NCI-H1092 treated with DMSO at 0.1 percent for 48 hours (cell line): ENCODE measurements at regions not wholly inside any gene's neighbourhood (a gene's known extent, or its start where the extent isn't known, plus 50 kb on each side); places are given as distances from the start of the nearest gene placed in this dataset.
"Not testable (repeated sequence)": the region's sequence is repeated elsewhere in the genome, so short reads cannot be mapped to it uniquely, and the experiment has no call there.

Experiments
- DNase-seq: peaks from one replicate; lab custom pipeline; 2025; lab: John Stamatoyannopoulos, UW

DNA sequence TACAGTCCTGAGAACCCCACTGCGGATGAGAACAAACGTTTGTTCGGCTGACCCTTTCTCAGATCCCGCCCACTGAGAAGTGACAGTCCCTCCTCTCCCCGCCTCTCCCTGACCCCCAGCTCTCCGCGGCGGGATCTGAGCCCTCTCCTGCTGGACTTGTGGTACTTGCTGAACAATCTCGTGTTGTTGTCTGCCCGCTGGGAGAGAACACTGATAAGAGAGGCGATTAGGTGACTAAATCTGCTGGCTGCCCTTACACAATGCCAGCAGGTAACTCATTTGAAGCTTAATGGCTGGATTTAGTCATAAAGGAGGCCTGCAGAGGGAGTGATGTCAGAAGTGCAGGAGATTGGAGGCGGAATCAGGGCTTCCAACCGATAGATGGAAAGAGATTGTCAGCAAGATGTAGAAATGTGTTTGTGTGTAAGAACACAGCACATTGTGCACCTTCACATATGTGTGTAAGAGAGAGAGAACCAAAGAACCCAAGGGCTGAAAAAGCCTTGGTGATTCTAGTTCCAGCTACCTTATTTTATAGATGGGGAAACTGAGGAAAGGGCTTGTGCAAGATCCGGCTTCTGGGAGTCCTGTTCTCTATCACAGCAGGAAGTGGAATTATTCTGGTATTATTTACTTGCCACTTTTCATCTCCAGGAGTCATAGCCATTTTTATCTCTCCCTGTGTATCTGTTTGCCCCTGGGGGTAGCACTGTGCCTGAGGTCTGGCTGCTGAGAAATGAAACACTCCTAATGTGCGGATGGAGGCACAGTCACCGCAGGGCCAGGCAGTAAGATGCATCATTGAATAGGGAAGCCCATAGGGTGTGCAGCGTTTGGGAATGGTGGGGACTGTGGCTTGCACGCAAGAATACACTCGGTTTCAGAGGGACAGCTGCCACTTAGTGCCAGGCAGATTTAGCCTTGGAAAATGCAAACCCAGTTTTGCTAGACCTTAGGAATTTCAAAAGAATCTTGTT is 203.7 kb upstream of the MSX2 start:
- no peak for DNase-seq

GRCh38 chr5:174521449-174521848 is 202.9 kb upstream of the MSX2 start:
- no peak for DNase-seq

- DNase-seq: no peak
Measured at GRCh38 chr5:174522480-174523260, 201.7 kb upstream of the MSX2 start.

DNA sequence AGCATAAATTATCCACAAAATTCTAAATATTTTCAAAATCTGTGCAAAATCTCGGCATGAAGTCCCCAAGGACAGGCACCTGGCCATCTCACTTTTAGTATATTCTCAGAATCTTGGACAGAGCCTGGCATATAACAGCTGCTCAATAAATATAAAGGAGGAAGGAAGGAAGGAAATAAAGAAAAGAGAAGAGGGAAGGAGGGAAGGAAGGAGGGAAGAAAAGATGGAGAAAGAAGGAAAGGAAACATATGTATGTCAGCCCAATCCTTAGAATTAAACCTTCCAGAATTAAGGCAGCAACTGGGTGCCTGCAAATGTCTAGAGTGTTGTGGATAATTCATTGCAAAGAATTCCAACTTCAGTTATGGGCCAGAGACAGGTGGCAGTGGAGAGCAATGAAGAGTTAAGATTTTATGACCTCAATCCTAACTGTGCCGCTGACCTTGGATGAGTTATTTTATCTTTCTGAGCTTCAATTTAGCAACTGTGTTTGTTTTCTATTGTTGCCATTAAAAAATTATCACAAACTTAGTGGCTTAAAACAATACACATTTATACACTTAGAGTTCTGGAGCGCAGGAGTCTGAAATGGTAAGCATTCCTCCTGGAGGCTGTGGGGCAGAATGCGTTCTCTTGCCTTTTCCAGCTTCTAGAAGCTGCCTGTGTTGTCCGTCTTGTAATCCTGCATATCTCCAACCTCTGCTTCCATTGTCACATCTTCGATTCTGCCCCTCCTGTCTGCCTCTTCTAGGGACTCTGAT is 200.9 kb upstream of the MSX2 start:
- no peak for DNase-seq

- DNase-seq: no peak
Measured at GRCh38 chr5:174524351-174524750, 200.0 kb upstream of the MSX2 start.

GRCh38 chr5:174526177-174526576 is 198.2 kb upstream of the MSX2 start:
- no peak for DNase-seq

GRCh38 chr5:174527916-174528540 is 196.4 kb upstream of the MSX2 start:
- no peak for DNase-seq

DNA sequence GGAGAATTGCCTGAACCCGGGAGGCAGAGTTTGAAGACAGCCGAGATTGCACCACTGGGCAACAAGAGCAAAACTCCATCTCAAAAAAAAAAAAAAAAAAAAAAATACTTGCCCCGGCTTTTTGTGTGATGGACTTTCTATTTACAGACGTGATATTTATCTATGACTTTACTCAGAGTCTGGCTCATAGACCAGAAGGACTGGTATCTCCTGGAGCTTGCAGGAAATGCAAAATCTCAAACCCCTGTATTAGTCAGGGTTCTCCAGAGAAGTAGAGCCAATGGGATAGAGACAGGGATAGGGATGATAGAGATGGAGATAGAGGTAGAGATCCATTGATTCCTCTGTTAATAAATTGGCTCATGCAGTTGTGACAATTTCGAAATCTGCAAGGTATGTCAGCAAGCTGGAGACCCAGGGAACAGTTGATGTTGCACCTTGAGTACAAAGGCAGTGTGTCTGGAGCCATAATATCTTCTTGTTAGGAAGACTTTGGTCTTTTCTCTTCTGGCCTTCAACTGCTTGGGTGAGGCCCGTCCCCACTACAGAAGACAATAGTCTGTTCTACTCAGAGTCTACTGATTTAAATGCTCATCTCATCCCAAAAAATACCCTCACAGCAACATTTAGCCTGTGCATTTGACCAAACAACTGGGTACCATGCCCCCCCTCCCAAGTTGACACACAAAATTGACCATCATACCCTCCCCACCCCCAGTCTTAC is 195.4 kb upstream of the MSX2 start:
- no peak for DNase-seq

GRCh38 chr5:174529925-174530681 is 194.3 kb upstream of the MSX2 start:
- no peak for DNase-seq

- DNase-seq: no peak
Measured at GRCh38 chr5:174531782-174532191, 192.6 kb upstream of the MSX2 start.

- no peak for DNase-seq
Measured at GRCh38 chr5:174532455-174533453, 191.6 kb upstream of the MSX2 start.

DNA sequence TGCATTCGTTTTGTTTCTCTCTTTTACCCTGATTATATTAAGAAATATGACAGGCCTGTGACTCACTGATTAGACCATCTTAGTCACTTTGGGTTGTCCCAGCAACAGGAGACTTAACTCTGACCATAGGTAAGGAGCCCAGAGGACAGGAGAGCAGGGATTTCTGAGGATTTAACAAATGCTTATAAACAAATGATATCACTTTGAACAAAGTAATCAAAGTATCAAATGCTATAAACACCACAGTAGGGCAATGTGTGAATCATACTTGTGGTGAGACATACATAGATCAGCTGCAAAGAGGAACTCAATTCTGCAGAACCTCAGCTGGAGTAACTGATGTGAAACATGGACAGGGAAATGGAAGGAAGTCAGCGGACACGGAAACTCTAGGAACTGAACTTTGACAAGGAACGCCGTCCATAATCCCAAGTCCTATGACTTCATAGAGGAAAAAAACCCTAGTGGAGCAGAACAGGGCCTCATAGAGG is 190.6 kb upstream of the MSX2 start:
- no peak for DNase-seq

- DNase-seq: no peak
Measured at GRCh38 chr5:174535669-174536068, 188.7 kb upstream of the MSX2 start.

DNA sequence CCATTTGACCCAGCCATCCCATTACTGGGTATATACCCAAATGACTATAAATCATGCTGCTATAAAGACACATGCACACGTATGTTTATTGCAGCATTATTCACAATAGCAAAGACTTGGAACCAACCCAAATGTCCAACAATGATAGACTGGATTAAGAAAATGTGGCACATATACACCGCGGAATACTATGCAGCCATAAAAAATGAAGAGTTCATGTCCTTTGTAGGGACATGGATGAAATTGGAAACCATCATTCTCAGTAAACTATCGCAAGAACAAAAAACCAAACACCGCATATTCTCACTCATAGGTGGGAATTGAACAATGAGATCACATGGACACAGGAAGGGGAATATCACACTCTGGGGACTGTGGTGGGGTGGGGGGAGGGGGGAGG is 184.6 kb upstream of the MSX2 start:
- DNase-seq: not testable (repeated sequence)

DNA sequence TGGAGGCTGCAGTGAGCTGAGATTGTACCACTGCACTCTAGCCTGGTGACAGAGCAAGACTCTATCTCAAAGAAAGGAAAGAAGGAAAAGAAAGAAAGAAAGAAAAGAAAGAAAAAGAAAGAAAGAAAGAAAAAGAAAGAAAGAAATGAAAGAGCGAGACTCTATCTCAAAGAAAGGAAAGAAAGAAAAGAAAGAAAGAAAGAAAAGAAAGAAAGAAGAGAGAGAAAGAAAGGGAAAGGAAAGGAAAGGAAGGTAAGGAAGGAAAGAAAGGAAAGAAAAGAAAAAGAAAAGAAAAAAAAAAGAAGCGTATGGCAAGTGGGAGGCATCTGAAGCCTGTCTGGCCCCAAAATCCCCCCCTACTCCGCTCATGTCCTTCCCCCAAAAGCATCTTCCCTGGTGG is 182.3 kb upstream of the MSX2 start:
- no peak for DNase-seq

DNA sequence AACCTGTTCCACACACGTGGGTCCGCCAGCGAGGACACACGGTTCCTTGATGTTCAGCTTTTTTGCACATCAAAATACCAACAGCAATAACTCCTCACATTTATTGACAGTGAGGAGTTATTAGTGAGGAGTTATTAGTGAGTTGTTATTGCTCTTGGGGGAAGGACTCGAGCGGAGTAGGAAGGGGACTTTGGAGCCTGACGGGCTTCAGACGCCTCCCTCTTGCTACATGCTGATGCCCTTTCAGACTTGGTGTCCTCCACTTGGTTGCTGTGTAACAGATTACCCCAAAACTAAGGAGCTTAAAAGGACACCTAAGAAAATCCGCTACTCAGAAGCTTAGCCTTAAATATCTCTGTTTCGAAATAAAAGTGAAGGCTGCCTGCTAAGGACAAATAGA is 181.9 kb upstream of the MSX2 start:
- DNase-seq: no peak

DNA sequence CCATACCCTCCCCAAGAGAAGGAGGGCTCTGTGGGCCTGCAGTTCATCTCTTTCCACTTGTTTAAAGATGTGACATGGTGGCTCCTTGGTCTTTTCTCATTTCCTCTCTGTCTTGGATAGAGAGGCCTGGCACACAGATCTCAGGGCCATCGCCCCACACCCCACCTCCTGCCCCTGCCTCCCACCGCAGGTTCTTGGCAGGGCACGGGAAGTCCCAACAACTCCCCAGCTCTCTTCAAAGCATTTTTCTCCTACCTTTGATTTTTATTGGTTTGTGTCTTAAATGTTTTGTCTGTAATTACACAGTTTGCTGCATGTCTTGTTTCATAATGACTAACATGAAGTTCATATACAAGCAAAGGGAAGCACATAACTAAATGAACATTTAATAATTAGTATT is 178.5 kb upstream of the MSX2 start:
- no peak for DNase-seq

GRCh38 chr5:174547814-174548213 is 176.6 kb upstream of the MSX2 start:
- no peak for DNase-seq

DNA sequence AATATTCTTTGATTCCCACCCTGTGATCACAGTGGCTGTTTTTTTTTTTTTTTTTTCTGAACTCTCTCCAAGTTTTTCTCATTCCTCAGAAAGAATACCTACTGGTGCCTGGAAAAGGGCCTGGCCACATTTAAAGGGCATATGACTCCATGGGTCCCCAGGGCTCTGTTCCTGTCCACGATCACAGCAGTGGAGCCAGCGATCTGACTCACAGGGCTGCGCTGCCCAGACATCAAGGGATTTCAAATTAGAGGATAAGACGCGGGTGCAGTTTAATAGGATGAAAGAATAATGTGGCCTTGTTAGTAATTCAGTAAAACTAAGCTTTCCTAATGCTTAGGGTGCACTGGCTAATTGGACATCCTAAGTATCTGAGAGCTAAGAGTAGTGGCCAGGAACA is 175.1 kb upstream of the MSX2 start:
- DNase-seq: no peak
